ENCODE measurements at regions not wholly inside any gene's neighbourhood (a gene's known extent, or its start where the extent isn't known, plus 50 kb on each side); places are given as distances from the start of the nearest gene placed in this dataset.
"Not testable (repeated sequence)": the region's sequence is repeated elsewhere in the genome, so short reads cannot be mapped to it uniquely, and the experiment has no call there.

GRCh38 chr4:12431259-12431658 lies 1002.6 kb upstream of the HS3ST1 start:
- DNase-seq: not testable (repeated sequence)

- DNase-seq: no peak
These were observed 992.7 kb upstream of the HS3ST1 start for GRCh38 chr4:12421364-12421763.

- no peak for DNase-seq
These were observed 988.1 kb upstream of the HS3ST1 start for GRCh38 chr4:12416755-12417154.

- no peak for DNase-seq
These were observed 985.6 kb upstream of the HS3ST1 start for GRCh38 chr4:12414181-12414812.

- no peak for DNase-seq
These were observed 982.4 kb upstream of the HS3ST1 start for GRCh38 chr4:12411072-12411471.

GRCh38 chr4:12409507-12410190 lies 981.0 kb upstream of the HS3ST1 start:
- no peak for DNase-seq

- DNase-seq: no peak
These were observed 979.7 kb upstream of the HS3ST1 start for GRCh38 chr4:12408364-12408763.

GRCh38 chr4:12403175-12403574 lies 974.5 kb upstream of the HS3ST1 start:
- DNase-seq: no peak

- no peak for DNase-seq
These were observed 971.1 kb upstream of the HS3ST1 start for GRCh38 chr4:12399781-12400180.

- no peak for DNase-seq
These were observed 965.1 kb upstream of the HS3ST1 start for GRCh38 chr4:12393631-12394262.

- no peak for DNase-seq
These were observed 960.9 kb upstream of the HS3ST1 start for GRCh38 chr4:12389604-12390003.

- DNase-seq: no peak
These were observed 953.9 kb upstream of the HS3ST1 start for GRCh38 chr4:12382567-12382966.

- no peak for DNase-seq
These were observed 950.5 kb upstream of the HS3ST1 start for GRCh38 chr4:12379191-12379590.

GRCh38 chr4:12375805-12376204 lies 947.1 kb upstream of the HS3ST1 start:
- no peak for DNase-seq

- DNase-seq: not testable (repeated sequence)
These were observed 937.2 kb upstream of the HS3ST1 start for GRCh38 chr4:12365869-12366268.

- DNase-seq: no peak
These were observed 931.7 kb upstream of the HS3ST1 start for GRCh38 chr4:12360391-12360790.

- no peak for DNase-seq
These were observed 930.7 kb upstream of the HS3ST1 start for GRCh38 chr4:12359420-12359819.

GRCh38 chr4:12333083-12333482 lies 904.4 kb upstream of the HS3ST1 start:
- DNase-seq: not testable (repeated sequence)

- no peak for DNase-seq
These were observed 896.3 kb upstream of the HS3ST1 start for GRCh38 chr4:12324965-12325364.

- DNase-seq: no peak
These were observed 891.1 kb upstream of the HS3ST1 start for GRCh38 chr4:12319765-12320164.

GRCh38 chr4:12304905-12305304 lies 876.2 kb upstream of the HS3ST1 start:
- no peak for DNase-seq

GRCh38 chr4:12296366-12296765 lies 867.7 kb upstream of the HS3ST1 start:
- DNase-seq: no peak

- no peak for DNase-seq
These were observed 865.3 kb upstream of the HS3ST1 start for GRCh38 chr4:12293906-12294525.

GRCh38 chr4:12286351-12286750 lies 857.7 kb upstream of the HS3ST1 start:
- DNase-seq: no peak
